ENCODE measurements at regions not wholly inside any gene's neighbourhood (a gene's known extent, or its start where the extent isn't known, plus 50 kb on each side); places are given as distances from the start of the nearest gene placed in this dataset.

GRCh38 chr3:81170298-81170697 lies 591.1 kb downstream of the GBE1 start:
- no peak for DNase-seq (ENCODE audit: low spot score)
- no peak overlapping the region for H3K27ac Mint-ChIP-seq (ENCODE audit: unreplicated experiment)
- H3K36me3 Mint-ChIP-seq (ENCODE audit: low read depth, unreplicated experiment) = no peaks in the 10 kb centered on the region
- H3K4me1 Mint-ChIP-seq (ENCODE audit: unreplicated experiment) = no peaks in the 10 kb centered on the region
- no peaks in the 10 kb centered on the region for H3K27me3 Mint-ChIP-seq (ENCODE audit: unreplicated experiment)
- TF ChIP-seq, protein P1, sequence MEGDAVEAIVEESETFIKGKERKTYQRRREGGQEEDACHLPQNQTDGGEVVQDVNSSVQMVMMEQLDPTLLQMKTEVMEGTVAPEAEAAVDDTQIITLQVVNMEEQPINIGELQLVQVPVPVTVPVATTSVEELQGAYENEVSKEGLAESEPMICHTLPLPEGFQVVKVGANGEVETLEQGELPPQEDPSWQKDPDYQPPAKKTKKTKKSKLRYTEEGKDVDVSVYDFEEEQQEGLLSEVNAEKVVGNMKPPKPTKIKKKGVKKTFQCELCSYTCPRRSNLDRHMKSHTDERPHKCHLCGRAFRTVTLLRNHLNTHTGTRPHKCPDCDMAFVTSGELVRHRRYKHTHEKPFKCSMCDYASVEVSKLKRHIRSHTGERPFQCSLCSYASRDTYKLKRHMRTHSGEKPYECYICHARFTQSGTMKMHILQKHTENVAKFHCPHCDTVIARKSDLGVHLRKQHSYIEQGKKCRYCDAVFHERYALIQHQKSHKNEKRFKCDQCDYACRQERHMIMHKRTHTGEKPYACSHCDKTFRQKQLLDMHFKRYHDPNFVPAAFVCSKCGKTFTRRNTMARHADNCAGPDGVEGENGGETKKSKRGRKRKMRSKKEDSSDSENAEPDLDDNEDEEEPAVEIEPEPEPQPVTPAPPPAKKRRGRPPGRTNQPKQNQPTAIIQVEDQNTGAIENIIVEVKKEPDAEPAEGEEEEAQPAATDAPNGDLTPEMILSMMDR (IDR thresholded peaks at IDR 0.05; ENCODE audit: unreplicated experiment) = no peak
- no peaks in the 10 kb centered on the region for H3K9me3 Mint-ChIP-seq (ENCODE audit: unreplicated experiment)
- H3K4me3 Mint-ChIP-seq (ENCODE audit: unreplicated experiment) = no peak overlapping the region

DNA sequence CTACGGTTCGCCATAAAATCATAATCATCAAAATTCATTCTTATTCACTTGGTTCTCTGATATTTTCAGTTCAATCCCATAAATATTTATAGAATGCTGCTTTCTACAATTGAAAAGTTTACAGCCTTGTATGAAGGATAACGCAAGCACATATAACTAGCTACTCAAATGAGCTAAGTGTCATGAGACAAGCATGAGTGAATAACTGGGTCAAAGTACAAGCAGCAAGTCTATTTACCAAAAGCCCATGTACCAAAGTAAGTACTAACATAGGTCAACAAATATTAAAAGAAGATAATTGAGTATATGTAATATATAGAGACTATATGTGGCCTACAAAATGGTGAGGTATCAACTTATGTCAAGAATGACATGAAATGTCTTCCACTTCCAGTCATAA lies 596.6 kb downstream of the GBE1 start:
- DNase-seq (ENCODE audit: low spot score) = no peak
- Mint-ChIP-seq H3K4me3 (ENCODE audit: unreplicated experiment) (no peak overlapping the region), H3K9me3 (ENCODE audit: unreplicated experiment) (no peaks in the 10 kb centered on the region), H3K27me3 (ENCODE audit: unreplicated experiment) (no peaks in the 10 kb centered on the region), H3K36me3 (ENCODE audit: low read depth, unreplicated experiment) (no peaks in the 10 kb centered on the region), H3K4me1 (ENCODE audit: unreplicated experiment) (no peaks in the 10 kb centered on the region), H3K27ac (ENCODE audit: unreplicated experiment) (no peak overlapping the region)
- TF ChIP-seq, protein P1 (IDR thresholded peaks at IDR 0.05; ENCODE audit: unreplicated experiment) = no peak

- H3K27me3 Mint-ChIP-seq (ENCODE audit: unreplicated experiment) = no peaks in the 10 kb centered on the region
- TF ChIP-seq, protein P1 (IDR thresholded peaks at IDR 0.05; ENCODE audit: unreplicated experiment) = no peak
- H3K4me1 Mint-ChIP-seq (ENCODE audit: unreplicated experiment) = no peaks in the 10 kb centered on the region
- H3K9me3 Mint-ChIP-seq (ENCODE audit: unreplicated experiment) = no peaks in the 10 kb centered on the region
- H3K36me3 Mint-ChIP-seq (ENCODE audit: low read depth, unreplicated experiment) = no peaks in the 10 kb centered on the region
- DNase-seq (ENCODE audit: low spot score) = no peak
- no peak overlapping the region for H3K27ac Mint-ChIP-seq (ENCODE audit: unreplicated experiment)
- H3K4me3 Mint-ChIP-seq (ENCODE audit: unreplicated experiment) = no peak overlapping the region
Measured at GRCh38 chr3:81161851-81162250, 599.6 kb downstream of the GBE1 start.

GRCh38 chr3:81161100-81161499 lies 600.3 kb downstream of the GBE1 start:
- Mint-ChIP-seq H3K27ac (ENCODE audit: unreplicated experiment) (no peak overlapping the region), H3K4me3 (ENCODE audit: unreplicated experiment) (no peak overlapping the region), H3K9me3 (ENCODE audit: unreplicated experiment) (no peaks in the 10 kb centered on the region), H3K36me3 (ENCODE audit: low read depth, unreplicated experiment) (no peaks in the 10 kb centered on the region), H3K4me1 (ENCODE audit: unreplicated experiment) (no peaks in the 10 kb centered on the region), H3K27me3 (ENCODE audit: unreplicated experiment) (no peaks in the 10 kb centered on the region)
- TF ChIP-seq, protein P1 (IDR thresholded peaks at IDR 0.05; ENCODE audit: unreplicated experiment) = no peak
- no peak for DNase-seq (ENCODE audit: low spot score)

- no peaks in the 10 kb centered on the region for H3K36me3 Mint-ChIP-seq (ENCODE audit: low read depth, unreplicated experiment)
- H3K27me3 Mint-ChIP-seq (ENCODE audit: unreplicated experiment) = no peaks in the 10 kb centered on the region
- no peak for DNase-seq (ENCODE audit: low spot score)
Measured at GRCh38 chr3:81154611-81155143, 606.8 kb downstream of the GBE1 start.

More at GRCh38 chr3:81154611-81155143, 606.8 kb downstream of the GBE1 start:
- no peak overlapping the region for H3K4me3 Mint-ChIP-seq (ENCODE audit: unreplicated experiment)
- H3K4me1 Mint-ChIP-seq (ENCODE audit: unreplicated experiment) = no peaks in the 10 kb centered on the region
- no peaks in the 10 kb centered on the region for H3K9me3 Mint-ChIP-seq (ENCODE audit: unreplicated experiment)
- TF ChIP-seq, protein P1 (IDR thresholded peaks at IDR 0.05; ENCODE audit: unreplicated experiment) = no peak
- no peak overlapping the region for H3K27ac Mint-ChIP-seq (ENCODE audit: unreplicated experiment)

Data from endothelial cell (in vitro differentiated cells).